ENCODE measurements at regions not wholly inside any gene's neighbourhood (a gene's known extent, or its start where the extent isn't known, plus 50 kb on each side); places are given as distances from the start of the nearest gene placed in this dataset.
"Not testable (repeated sequence)": the region's sequence is repeated elsewhere in the genome, so short reads cannot be mapped to it uniquely, and the experiment has no call there.

DNA sequence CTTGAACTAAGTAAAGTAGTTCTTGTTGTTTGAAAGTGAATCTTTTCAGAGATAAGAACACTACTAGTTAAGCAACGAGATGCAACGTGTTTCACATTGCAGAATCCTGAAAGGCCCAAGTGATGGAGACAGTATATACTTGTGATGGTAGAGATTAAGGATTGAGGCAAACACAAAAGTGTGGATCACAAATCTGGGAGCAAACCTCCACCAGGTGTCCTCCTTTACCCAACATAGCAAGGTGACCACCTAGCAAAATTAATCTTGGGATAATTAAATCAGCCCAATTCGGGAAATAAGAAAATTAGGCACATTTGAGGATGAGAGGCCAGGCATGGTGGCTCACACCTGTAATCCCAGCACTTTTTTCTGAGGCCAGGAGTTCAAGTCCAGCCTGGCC, 563.9 kb downstream of the DACH1 start:
- DNase-seq (ENCODE audit: low read depth): no peak

DNA sequence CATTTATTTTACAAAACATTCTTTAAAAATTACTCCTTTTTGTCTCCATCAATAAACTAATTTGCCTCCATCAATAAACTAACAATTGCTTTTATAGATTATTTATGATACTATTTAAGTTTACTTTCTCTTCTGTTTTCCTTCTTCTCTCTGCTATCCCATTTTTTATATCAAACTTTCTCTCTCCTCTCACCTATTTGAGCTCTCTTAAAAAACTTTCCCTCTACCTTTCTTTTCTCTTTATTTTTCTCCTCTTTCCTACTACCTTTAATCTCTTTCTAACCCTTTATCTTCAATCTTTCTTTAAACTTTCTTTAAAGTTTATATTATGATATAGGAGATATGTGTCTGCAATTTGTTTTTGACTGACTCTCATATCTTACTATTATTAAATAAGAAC, 566.4 kb downstream of the DACH1 start:
- DNase-seq (ENCODE audit: low read depth): no peak

DNA sequence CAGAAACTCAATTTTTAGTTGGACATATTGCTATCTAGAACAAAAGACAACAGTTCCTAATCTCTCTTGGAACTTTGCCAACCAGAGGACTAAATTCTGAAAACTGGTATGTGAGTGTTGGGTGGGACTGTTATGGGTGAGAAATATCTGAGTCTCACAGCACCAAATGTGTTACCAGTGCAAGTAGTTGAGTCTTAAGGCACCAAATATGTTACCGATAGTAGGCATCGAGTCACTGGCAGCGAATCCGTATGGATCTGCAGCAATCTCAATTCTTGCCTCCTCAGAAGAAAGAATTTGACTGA, 575.2 kb downstream of the DACH1 start:
- DNase-seq (ENCODE audit: low read depth): no peak

DNA sequence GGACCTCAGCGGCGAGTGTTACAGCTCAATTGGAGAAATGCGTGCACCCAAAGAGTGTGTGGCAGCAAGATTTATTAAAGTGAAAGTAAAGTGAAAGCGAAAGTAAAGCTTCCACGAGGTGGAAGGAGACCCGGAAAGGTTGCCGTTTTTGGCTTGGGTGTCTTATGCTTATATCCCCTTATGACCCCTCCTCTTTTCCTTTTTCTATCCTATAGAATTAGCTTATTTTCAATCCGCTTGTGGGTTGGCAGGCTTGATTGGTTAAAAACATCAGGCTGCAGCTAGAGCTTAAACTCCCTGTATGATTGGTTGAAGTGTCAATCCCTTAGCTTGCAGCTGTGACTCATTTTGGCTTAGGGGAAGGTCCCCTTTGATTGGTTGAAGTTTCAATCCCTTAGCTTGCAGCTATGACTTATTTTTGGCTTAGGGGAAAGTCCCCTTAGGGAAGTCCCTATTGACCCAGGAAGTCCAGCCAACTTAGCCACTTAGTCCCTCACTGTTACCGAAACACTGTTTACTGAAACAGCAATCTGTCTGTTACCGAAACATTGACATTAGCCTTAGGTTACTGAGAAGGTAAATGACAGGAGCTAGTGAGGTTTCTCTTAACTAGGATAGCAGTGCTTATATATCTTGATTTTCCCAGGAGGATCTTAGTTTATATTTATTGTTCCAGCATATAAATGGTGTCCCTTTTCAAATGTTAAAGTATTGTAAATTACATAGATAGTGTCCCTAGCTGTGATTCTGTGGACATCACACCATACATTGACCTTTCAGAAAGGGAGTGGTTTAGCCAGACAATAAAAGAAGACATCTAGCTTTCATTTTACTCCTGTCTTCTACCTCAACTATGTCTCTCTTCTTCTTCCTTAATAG, 575.8 kb downstream of the DACH1 start:
- DNase-seq (ENCODE audit: low read depth): no peak

DNA sequence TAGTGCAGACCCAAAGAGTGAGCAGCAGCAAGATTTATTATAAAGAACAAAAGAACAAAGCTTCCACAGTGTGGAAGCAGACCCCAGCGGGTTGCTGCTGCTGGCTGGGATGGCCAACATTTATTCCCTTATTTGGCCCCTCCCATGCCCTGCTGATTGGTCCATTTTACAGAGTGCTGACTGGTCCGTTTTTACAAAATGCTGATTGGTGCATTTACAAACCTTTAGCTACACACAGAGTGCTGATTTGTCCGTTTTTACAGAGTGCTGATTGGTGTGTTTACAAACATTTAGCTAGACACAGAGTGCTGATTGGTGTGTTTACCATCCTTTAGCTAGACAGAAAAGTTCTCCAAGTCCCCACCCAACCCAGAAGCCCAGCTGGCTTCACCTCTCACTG, 577.0 kb downstream of the DACH1 start:
- not testable (repeated sequence) for DNase-seq (ENCODE audit: low read depth)

DNA sequence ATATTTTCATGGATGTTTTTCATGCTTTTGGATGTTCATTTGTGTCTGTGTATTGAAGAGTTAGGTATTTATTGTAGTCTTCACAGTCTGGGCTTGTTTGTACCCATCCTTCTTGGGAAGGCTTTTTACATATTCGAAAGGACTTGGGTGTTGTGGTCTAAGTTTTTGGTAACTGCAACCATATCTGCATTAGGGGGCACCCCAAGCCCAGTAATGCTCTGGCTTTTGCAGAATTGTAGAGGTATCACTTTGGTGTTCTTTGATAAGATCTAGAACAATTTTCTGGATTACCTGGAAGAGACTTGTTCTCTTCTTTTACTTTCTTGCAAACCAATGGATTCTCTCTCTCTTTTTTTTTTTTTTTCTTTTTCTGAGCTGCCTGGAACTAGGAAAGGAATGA, 581.3 kb downstream of the DACH1 start:
- no peak for DNase-seq (ENCODE audit: low read depth)

DNA sequence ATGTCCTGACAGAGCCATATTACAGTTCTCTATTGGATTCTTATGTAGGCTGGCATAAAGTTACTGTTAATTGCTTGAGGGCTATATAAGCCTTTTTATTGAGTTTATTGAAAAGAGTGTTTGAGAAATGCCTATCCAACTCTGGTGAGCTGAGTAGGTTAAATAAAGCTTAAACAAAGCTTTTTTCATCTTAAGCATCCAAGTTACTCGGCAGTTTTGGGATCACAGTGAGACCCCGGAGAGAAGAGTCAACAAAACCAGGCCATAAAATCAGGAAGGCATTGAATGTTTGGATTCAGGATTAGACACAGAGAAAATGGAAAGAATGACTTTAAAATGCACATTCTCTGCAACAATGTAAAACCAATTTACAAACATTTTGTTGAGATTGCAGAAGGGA, 588.5 kb downstream of the DACH1 start:
- DNase-seq (ENCODE audit: low read depth): no peak

DNA sequence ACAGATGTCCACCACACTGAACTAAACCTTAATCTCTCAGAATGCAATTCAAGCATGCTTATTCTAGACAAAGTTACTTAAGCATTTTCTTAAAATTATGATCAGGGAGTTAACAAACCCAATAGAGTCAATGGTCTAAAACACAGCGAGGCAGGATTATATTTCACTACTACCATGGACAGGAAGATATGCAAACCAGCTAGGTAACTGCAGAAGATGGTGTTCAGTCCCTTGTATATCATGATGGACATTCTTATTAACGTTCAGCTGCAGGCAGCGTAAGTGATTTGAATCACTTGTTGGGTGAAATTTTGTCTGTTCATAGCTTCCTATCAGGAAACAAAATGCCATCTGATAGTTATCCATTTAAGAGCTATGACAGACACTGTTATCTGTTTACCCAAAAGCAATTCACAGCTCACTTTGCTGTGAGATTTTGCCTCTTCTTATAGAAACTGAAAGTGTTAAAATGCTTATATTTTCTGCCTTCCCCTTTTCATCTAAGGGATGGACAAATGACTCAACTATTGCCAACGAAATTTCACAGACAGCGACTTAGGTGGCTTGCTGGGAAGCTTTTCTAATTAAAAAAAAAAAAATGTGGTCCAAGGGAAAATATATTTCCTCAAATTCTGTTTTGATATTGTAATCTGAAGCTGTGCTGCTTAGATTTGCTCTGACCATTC, 591.9 kb downstream of the DACH1 start:
- no peak for DNase-seq (ENCODE audit: low read depth)

DNA sequence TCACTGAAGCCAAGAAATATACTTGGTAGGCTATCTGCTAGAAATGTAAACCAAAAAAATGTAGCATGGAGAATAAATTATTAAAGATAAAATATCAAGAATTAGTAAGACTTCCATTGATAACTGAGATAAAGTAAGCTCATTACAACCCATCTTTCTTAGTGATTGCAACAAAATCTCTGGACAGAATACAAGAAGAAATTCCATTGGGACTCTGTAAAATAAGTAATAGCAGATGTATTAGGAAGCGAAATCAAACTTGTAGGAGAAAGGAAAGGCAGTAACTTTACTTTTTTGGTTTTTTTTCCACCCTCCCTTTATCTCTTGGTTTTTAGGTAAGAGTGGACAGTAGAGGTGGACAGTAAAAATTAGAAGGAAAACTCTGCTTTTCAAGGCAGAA, 605.7 kb downstream of the DACH1 start:
- no peak for DNase-seq (ENCODE audit: low read depth)

DNA sequence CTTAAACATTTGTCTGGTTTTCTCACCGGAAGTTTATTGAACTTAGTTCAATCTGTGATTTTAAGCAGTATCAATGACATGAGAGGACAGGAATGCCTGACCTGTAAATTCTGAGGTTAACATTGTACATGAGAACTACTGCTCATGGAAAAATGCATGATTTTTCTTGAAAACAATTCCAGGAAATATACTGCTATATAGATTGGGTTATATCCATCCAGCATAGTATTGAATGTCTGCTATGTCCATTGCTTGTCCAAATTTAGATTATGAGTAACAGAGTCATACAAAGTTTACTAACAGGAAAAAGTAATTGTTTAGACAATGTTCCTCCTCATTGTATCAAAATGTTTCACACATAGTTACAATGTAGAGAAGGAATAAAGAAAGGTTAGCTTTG, 606.8 kb downstream of the DACH1 start:
- no peak for DNase-seq (ENCODE audit: low read depth)

DNA sequence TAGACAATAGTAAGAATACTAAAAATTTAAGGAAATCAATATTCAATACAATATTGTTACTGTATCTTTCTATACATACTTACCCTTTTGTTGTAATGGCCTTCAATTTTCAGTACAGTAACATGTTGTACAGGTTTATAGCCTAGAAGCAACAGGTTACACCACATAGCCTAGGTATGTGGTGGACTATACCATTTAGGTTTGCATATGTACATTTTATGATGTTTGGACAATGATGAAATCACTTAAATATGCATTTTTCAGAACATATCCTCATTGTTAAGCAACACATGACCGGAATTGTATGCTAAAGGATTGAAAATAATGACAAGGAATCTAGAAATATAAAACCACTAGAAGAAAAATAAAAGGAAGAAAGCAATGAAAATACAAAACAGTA, 611.4 kb downstream of the DACH1 start:
- DNase-seq (ENCODE audit: low read depth): no peak

DNA sequence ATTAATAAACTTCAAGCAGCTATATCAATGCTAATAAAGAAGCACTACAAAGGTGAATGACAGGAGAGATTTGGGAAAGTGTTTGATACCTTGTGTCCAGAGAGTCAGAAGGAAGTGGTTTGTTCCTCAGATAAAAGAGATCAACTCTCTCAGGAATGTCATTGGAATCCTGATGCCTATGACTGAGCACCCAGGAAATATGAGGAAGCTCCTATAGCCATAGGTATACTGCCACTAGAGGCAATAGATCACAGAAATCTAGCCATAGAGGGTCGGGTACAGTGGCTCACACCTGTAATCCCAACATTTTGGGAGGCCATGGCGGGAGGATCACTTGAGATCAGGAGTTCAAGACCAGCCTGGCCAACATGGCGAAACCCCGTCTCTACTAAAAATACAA, 612.6 kb downstream of the DACH1 start:
- no peak for DNase-seq (ENCODE audit: low read depth)

DNA sequence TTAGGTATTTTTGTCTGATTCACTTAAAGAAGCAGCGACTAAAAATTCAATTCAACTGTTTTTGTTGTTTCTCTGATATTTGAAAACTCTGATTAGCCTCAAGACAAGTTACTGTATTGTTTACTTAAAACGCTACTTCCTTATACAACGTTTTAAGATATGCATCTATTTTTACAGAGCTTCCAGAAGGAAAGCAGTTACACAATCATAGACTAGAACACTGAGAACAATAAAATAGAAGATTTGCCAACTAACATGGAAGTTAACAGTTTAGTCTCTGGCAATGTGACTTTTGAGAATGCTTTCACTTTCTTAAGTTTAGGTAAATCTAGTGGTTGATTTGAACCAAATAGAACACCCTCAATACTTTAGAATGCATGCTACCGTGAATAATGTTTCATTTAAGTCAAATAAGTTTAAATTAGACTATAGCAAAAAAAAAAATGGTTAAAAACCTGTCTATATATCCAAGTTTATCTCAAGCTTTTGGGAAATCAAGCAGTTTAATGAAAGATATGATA, 614.8 kb downstream of the DACH1 start:
- DNase-seq (ENCODE audit: low read depth): no peak

DNA sequence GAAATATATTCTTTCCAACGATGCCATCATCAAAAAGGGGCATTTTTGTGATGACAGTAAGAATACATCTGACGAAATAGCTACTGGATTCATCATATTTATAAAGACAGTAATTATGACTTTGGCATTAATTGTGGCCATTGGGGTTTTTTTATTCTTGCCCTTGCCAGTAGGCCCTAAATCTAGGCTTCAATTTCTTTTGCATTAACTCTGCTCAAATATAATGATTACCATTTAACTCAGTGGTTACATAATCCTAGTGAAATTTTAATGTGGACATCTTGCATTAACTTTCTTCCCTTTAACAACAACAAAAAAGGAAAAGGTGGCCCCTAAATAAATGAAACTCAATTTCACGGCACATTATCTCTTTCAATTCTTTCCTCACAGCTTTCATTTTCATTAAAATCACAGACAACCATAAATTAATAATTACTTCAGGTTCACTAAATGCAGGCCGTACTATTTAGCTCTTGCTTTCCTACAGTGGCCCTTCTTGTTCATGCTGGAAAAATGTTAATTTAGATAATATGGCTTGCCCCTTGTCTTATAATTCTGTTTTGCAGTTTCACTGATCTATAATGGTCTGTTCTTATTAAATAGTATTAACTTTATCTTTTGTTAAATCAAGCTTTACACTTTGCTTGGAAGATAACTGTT, 615.6 kb downstream of the DACH1 start:
- DNase-seq (ENCODE audit: low read depth): no peak

DNA sequence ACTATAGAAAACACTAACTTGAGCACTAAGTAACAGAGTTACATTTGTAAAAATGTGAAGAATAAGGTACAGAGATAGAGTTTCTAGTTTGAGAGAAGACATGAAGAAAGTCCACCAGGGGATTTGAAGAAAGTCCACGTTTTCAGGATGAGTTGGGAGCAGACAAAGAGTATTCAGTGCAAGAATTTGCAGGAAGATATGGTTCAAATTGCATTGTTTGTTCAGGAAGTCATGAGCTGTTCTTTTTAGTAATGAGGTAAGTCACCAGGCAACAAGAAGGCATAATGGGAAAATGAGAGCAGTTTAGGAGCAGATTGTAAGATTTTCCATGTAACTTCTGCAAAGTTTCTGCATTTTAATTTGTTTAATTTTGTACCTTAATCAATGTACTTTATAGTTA, 618.0 kb downstream of the DACH1 start:
- DNase-seq (ENCODE audit: low read depth): no peak

DNA sequence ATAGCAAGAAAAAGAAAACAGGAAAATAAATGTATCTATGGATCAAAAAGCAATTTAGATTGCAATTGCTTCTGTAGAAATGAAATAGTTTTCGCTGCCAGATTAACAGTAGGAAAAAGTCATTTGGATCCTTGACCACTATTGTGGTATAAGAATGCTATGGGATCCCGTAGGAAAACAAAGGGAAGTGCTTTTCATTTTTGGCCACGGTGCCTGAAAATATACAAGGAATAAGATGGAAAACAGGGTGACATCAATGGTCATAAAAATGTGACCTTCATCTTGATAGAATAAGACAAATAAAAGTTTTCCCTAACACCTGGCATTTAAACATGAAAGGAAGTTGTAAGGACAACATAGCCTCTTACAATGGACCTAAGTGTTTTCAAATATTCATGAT, 622.8 kb downstream of the DACH1 start:
- no peak for DNase-seq (ENCODE audit: low read depth)

DNA sequence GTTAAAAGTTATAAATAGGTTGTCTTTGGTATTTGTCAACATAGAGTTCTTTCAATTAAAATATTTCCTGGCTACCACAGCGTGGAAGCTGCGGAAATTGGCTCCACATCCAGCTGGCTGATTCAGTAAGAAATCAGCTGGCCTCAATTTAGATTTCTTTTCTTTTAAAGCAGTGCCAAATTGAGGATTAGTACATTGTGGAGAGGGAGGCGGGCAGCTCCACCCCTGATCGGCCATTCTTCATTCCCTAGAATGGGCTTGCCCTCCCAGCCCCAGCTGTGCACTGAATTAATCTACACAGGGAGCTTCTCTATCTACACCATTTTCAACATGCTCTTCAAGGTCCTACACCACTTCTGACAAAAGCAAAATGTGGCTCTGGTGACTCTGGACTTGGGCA, 624.8 kb downstream of the DACH1 start:
- no peak for DNase-seq (ENCODE audit: low read depth)

DNA sequence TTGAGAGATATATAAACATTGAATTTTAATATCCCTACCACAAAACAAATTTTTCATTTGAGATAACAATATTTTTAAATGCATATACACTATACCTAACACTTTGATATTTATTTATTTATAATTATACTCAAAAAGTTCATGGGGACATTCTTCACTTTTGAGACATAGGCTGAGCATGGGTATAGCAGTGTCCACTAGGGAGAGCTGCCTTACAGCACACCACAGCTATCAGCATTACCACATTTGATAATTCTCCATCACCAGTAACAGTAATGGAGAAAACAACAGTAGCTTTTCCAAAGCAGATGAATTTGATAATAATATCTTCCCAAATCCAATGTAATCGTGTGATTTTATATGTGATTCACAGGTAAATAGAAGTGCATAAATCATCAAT, 626.1 kb downstream of the DACH1 start:
- peak; percentile 6 for DNase-seq (ENCODE audit: low read depth)

DNA sequence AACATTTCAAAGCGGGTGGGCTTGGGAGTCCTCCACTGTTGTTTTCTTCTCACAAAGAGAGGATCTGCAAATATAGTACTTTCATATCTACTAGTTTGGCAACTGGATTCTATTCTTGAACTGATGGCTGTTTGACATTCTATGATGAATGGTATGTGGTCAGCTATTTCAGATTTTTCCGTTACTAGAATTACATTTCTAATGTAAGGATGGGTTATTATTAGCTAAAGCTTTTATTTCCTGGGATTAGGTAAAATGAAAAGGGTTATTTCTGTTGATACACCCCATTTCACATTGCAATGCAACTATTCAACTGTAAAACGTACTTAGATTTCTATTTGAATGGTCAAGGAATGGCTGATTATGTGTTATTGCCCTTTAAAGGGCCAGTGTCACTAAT, 629.7 kb downstream of the DACH1 start:
- DNase-seq (ENCODE audit: low read depth): no peak

DNA sequence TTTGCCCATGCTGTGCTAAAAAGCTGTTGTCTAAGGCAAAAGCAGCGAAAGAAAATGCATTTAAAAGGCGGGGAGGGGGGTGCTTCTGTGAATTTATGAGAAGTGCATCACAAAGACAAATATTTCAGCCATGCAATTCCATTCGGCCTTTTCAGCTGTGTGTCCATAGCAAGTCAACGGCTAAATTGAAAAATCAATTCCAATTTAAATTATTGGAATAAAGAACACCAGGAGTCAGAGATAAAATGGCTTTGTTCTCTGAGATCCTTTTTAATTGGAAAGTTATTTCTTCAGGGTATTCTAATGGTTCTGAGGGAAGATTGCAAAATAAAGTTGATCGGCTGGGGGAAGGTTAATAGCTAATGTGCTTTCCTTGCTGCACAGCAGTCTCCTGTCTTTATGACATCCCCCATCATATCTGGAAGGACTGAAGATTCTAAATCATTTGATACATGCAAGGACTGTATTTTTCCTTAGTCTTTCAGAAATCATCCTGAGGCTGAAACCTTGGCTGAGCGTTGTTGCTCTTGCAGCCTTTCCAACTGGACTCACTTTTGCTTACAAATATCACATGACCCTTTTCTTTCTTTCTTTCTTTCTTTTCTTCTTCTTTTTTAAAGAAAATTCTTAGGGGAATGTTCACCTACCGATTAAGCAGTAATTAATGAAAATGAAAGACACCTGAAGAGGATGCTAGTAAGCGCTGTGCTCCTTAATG, 647.1 kb downstream of the DACH1 start:
- no peak for DNase-seq (ENCODE audit: low read depth)

DNA sequence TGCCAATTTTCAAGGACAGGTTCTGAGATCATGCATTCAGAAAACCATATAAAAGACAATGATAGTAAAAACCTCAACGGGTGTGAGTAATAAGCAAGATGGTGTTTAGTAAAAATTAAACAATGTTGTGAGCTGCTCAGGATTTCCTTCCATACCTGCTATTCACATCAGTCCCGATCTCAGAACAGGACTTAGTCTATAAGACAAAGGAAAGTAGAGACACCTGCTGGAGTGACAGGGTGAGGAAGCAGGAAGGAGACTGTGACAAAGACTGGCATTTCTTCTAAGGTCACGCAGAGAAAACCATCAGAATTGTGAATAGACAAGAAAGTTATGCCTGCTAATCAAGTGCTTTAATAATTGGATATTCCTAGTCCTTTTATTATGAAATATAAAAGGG, 648.0 kb downstream of the DACH1 start:
- DNase-seq (ENCODE audit: low read depth): no peak

DNA sequence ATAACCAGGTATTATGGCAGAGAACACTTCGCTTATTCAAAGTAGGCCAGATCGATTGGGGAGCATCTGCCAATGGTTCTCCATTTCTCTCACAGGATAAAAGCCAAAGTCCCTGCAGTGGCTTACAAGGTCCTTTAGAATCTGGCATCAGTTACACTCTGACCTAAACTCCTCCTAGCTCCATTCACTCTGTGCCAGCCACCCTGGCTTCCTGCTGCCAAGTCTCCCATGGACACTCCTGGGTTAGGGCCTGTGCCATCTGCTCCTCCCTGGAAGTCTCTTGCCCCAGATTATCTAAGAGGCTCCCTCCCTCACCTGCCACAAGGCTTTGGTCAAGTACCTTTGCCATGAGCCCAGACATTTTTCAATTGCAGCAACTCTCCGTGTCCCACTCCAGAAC, 649.2 kb downstream of the DACH1 start:
- no peak for DNase-seq (ENCODE audit: low read depth)

DNA sequence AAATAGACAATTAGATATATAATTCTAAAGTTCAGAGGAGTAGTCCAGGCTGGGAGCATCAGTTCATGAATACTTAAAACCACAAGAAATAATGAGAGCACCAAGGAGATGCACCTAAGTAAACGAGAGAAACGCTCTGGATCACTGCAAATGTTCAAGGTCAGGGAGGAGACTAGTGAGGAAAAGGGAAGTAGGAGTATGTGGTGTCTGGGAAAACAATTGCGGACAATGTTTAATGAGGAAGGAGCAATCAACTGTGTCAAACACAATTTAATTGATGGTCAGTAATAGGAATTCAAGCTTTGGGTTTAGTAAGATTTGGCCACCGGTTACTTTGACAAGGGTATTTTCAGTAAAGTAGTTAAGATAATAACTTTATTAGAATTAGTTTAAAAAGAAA, 652.2 kb downstream of the DACH1 start:
- DNase-seq (ENCODE audit: low read depth): no peak
